GM18867 (cell line): ENCODE measurements at regions not wholly inside any gene's neighbourhood (a gene's known extent, or its start where the extent isn't known, plus 50 kb on each side); places are given as distances from the start of the nearest gene placed in this dataset.
"Not testable (repeated sequence)": the region's sequence is repeated elsewhere in the genome, so short reads cannot be mapped to it uniquely, and the experiment has no call there.

ENCODE experiments used
- ATAC-seq: cut with Tn5 transposase; IDR thresholded peaks from one replicate; pipeline ENCODE4 v1.9.1; 2021; ENCODE audit warnings: mild to moderate bottlenecking, moderate library complexity; ENCODE audit not compliant: unreplicated experiment

DNA sequence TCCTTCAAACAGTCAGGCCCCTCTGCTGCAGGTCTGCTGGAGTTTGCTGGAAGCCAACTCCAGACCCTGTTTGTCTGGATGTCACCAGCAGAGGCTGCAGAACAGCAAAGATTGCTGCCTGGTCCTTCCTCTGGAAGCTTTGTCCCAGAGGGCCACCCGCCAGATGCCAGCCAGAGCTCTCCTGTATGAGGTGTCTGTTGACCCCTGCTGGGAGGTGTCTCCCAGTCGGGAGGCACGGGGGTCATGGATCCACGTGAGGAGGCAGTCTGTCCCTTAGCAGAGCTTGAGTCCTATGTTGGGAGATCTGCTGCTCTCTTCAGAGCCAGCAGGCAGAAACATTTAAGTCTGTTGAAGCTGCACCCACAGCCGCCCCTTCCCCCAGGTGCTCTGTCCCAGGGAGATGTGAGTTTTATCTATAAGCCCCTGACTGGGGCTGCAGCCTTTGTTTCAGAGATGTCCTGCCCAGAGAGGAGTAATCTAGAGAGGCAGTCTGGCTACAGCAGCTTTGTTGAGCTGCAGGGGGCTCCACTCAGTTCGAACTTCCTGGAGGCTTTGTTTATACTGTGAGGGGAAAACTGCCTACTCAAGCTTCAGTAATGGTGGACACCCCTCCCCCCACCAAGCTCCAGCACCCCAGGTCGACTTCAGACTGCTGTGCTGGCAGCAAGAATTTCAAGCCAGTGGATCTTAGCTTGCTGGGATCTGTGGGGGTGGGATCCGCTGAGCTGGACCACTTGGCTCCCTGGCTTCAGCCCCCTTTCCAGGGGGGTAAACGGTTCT lies 72.1 kb downstream of the OGFRL1 start:
- not testable (repeated sequence) for ATAC-seq

DNA sequence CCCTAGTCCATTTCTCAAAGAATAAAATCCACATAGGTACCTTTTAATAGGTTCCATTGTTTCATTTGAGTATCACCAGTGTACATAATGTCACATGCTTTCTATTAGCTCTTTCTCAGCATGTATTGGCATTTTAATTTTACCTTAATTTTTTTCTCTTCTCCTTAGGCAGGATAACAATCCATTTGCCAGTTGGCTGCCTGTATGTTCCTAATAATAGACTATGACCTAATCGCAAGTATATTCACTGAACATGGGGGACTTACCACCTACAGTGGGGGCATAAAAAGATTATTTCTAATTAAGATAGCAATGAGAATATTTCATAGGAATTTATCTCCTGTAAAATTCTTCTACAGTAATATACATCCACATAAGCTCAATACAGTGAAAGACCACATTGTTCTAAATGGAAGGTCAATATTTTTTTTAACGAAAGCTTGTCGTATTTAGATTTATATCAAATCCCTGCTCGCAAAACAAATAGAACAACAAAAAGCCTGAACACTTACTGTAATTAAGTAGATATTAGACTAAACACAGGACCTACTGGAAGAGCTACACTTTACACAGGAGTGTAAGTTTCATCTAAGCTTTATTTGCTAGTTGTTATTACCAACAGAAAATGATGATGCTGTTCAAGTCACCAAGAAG lies 76.4 kb downstream of the OGFRL1 start:
- ATAC-seq = no peak

- peak; percentile 11 for ATAC-seq
Observed at GRCh38 chr6:71367756-71368155, 79.1 kb downstream of the OGFRL1 start.

DNA sequence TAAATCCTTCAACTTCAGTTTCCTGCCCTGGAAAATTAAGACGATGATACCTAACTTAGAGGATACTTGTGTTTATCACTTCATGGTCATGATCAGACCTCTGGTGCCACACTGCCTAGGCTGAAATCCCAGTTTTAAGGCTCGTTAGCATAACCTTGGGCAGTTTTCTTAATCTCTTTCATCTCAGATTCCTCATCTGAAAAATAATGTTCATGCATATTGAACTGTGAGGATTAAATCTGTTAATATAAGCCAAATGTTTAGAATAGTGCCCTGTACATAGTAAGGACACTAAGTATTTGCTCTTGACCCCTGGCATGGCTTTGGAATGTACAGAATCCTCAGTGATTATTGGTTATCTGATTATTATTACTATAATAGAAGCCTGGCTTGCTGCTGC lies 79.7 kb downstream of the OGFRL1 start:
- ATAC-seq = no peak

GRCh38 chr6:71371559-71371958 lies 82.9 kb downstream of the OGFRL1 start:
- no peak for ATAC-seq

GRCh38 chr6:71373943-71374342 lies 85.3 kb downstream of the OGFRL1 start:
- no peak for ATAC-seq

DNA sequence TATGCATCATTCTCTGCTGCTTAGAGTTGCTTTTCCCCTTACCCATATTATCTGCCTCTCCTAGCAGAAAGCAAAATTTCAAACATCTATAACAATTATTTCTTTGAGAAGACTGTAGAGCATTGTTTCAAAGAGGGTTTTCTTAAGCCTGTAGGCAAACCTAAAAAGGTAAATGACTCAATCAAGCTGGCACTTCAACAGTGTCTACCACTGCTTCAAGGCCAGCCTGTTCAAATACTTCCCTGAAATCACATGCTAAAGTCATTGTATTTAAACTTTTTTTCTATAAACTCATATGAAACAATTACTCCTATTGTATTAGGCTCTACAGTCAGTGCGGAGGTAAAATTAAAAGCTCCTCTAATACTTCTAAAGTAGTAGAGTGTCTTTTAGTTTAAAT lies 87.1 kb downstream of the OGFRL1 start:
- ATAC-seq = no peak

GRCh38 chr6:71376830-71377229 lies 88.2 kb downstream of the OGFRL1 start:
- no peak for ATAC-seq

DNA sequence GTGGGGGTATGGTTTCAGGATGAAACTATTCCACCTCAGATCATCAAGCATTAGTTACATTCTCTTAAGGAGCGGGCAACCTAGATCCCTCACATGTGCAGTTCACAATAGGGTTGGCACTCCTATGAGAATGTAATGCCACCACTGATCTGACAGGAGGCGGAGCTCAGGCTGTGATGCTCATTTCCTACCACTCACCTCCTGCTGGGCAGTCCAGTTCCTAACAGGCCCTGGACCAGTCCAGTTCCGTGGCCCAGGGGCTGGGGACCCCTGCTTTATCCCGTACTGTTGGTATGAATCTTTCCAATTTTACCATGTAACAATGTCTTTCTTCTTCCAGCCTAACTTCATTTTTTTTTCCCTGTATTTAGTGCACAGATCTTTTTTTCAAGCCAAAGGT lies 94.9 kb downstream of the OGFRL1 start:
- ATAC-seq = no peak

- no peak for ATAC-seq
Observed at GRCh38 chr6:71383901-71384489, 95.4 kb downstream of the OGFRL1 start.

DNA sequence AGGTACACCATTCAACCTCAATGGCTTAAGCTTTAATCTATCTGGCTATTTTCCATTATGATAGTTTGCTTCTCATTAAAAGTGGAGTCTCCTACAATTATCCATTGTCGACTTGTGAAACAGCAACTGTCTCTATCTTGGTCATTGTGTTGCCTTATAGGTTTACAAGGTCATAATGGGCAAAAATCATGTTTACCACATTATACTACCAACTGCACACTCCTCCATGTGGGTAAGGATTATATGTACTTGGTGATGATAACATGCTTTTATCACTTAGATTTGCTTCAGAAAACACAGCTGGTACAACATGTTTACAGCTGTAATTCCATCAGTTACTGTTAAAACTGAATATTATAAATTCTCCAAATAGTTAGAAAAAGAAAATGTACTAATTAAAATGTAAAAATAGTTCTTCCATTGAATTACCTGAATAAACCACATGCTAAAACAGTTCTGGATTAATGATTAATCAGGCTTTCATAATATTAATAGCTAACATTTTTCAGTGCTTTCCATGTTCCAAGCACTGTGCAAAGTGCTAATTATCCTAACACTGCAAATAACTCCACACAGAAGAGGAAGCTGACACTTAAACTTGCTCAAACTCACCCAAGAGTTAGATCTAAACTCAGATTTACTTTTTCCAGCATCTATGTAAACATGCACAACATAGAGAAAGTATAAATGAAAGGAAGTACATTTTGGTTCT lies 96.7 kb downstream of the OGFRL1 start:
- ATAC-seq = no peak

GRCh38 chr6:71386215-71386614 lies 97.6 kb downstream of the OGFRL1 start:
- ATAC-seq = no peak

- no peak for ATAC-seq
Observed at GRCh38 chr6:71387179-71387578, 98.6 kb downstream of the OGFRL1 start.

- peak; percentile 57 for ATAC-seq
Observed at GRCh38 chr6:71388068-71388744, 99.6 kb downstream of the OGFRL1 start.

DNA sequence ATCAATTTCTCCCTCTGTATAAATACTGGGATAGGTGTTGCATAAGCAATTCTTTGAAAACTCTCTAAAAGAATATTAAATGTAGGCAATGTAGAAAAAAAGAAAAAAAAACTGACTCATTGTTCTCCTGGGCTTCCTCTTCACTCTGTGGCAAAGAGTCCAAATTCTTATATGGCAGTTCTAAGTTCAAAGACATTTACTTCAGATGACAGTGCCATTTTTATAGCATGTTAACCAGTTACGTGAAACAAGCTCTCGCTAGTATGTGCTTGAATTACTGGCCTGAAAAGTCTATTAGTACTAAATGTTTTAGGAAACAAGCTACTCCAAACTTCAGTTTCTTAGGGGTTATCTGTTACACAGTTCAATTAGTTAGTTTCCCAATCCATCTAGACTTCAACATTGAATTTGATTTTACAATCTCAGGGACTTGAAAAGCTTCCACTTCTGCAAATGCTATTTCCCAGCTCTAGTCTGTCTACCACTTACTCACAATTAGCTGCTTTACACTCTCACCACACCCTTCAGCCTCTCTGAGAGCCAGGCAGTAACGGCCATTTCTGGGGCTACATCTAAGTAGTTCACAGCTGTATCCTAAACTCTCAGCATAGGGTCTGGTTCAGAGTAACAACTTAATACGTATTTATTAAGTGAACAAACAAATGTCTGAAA lies 100.4 kb downstream of the OGFRL1 start:
- no peak for ATAC-seq

DNA sequence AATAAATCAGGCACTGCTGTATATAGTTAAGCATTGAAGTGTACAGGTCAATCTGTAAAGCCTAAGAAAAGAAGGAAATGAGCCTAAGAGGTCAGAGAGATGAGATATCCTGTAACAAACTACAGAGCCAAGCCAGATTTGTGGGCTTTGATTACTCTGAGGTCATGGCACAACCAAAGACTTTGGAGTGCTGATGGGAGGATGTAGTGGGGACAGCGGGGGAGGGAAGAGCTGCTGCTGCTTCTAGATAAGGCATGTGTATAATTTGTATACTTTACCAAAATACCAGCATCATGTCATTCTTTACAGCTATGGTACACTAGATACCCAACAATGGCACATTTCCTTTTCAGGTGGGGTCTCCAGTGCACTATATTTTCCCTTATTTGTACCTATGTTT lies 102.5 kb downstream of the OGFRL1 start:
- no peak for ATAC-seq

- no peak for ATAC-seq
Observed at GRCh38 chr6:71392276-71392675, 103.7 kb downstream of the OGFRL1 start.

DNA sequence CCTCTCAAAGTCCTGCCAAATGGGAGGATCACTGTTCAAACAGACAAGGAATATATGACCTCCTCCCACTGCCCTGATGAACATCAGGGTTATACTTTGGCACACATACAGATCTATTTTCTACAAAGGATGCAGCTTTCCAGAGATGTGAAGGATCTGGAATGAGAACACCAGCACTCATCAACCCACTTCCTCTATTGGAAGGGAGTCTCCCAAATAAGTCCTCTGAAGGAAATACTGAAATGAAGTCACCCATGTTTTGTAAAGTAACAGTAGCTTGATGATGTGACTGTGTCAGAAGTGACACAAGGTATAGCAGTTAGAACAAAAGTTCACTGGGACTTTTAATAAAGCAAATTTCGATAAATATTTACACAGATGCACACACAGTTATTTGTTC lies 104.9 kb downstream of the OGFRL1 start:
- ATAC-seq = no peak

GRCh38 chr6:71393981-71394432 lies 105.4 kb downstream of the OGFRL1 start:
- ATAC-seq = no peak

DNA sequence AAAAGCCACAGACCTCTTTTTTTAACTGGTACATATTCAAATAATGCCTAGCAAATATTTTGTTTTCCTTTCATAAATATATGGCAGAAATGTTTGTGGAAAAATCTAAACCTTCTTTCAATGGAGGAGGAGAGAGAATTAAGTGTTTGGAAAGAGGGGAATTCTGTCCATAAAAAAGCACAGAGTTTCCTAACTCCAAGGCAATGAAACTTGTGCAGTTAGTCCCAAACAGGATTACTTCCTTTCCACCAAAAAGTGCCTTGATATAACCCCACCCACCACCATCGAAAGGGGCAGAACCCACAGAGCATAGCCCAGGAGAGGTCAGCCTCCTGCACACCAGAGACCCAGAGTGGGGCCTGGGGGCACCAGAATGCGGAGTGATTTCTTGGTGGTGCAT lies 106.3 kb downstream of the OGFRL1 start:
- ATAC-seq = no peak
